22Rv1 (cell line): ENCODE measurements at regions not wholly inside any gene's neighbourhood (a gene's known extent, or its start where the extent isn't known, plus 50 kb on each side); places are given as distances from the start of the nearest gene placed in this dataset.
"Not testable (repeated sequence)": the region's sequence is repeated elsewhere in the genome, so short reads cannot be mapped to it uniquely, and the experiment has no call there.

Experiments used
- H3K27ac ChIP-seq: fragments of 450-650 bp; 2 replicates; pipeline ENCODE4 v1.5.1; 2017
- ZFX ChIP-seq: fragments of 450-650 bp; IDR thresholded peaks from 2 replicates; pipeline ENCODE4 v1.6.1; 2017; ENCODE audit warnings: antibody characterized with exemption, borderline replicate concordance
- TF ChIP-seq, protein P1 (sequence below): fragments of 450-650 bp; IDR thresholded peaks from 2 replicates; pipeline ENCODE4 v1.5.1; 2017; ENCODE audit warnings: mild to moderate bottlenecking

DNA sequence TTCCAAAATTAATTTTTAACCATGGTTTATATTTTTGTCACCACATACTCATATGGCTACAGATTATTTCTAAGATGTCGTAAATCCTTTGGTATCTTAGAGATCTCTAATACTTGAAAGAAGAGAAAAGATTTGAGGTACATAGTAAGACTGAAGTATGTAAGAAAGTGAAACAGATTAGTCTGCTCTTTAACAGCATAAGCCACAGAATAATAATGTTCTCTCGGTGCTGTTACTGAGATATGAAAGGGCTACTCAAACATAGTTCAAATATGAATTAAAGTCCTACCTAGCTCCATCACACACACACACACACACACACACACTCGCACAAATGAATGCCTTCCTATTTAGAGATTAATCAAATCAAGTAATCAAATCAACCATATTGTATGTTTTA is 274.1 kb upstream of the PCDH18 start:
- no peak overlapping the region for H3K27ac ChIP-seq
- TF ChIP-seq ZFX, result no peak
- TF ChIP-seq, protein P1, sequence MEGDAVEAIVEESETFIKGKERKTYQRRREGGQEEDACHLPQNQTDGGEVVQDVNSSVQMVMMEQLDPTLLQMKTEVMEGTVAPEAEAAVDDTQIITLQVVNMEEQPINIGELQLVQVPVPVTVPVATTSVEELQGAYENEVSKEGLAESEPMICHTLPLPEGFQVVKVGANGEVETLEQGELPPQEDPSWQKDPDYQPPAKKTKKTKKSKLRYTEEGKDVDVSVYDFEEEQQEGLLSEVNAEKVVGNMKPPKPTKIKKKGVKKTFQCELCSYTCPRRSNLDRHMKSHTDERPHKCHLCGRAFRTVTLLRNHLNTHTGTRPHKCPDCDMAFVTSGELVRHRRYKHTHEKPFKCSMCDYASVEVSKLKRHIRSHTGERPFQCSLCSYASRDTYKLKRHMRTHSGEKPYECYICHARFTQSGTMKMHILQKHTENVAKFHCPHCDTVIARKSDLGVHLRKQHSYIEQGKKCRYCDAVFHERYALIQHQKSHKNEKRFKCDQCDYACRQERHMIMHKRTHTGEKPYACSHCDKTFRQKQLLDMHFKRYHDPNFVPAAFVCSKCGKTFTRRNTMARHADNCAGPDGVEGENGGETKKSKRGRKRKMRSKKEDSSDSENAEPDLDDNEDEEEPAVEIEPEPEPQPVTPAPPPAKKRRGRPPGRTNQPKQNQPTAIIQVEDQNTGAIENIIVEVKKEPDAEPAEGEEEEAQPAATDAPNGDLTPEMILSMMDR, result no peak

DNA sequence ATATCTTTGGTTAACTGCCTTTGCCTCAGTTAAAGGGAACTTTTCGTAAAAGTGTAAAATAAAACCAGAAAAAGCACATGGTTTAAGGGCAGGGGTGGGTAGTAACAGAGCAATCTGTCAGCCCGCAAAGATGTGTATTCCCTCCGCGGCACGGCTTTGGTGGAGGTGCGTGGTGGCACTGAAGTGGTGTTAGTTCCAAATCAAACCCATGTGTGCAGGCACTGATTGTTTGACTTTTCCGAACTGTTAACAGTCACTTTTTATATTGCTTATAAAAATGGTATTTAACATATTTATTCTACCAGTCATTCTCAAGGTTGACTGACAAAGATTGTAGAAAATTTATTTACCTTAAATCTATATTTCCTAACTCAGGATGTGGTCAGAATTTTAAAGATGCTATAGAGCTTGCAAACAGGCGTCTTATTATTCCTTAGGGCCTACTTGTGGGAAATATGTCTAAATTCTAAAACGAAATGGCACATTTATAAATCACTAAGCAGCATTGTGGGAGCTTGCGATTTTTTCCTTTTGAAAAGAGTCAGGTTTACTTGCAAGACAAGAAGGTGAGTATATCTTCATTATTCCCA is 272.7 kb upstream of the PCDH18 start:
- no peak for TF ChIP-seq ZFX
- TF ChIP-seq, protein P1, result no peak
- no peak overlapping the region for H3K27ac ChIP-seq

DNA sequence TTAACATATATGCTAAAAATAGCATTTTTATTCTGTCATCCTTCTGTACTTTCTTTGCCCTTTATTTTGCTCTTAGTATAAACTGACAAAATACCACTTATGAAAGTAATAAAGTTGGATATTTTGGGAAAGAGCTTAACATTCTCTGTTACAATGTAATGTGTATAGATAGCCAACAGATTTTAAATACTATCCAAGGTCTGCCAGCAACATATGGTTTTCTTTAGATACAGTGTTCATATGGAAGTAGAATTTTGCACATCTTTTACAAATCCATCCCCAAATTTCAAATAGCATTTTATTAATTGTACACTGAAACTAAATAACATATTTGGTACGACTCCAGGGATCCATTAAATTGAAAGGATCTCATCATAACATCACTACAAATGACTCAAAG is 268.6 kb upstream of the PCDH18 start:
- no peak overlapping the region for H3K27ac ChIP-seq
- no peak for TF ChIP-seq ZFX
- TF ChIP-seq, protein P1, result no peak

DNA sequence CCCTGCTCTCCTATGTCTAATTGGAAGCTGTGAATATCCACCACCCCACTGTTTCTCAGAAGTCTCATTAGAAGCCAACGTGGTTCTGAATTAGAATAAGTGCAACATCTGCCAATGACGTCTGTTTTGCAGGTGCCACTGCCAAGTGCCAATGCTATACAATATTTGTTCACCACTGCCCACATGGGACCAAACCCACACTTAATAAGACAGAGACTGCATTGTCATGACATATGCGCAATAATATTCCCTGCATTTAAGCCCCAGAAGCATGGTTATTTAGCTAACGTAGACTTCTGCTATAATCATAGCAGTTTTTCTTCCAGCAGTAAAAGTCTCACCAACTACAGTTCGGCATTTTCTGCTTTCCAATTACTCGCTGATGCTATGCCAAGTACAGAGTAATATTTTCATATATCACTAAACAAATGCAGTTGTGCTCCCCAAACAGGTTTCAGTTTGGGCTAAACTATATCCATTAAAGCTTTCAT is 262.5 kb upstream of the PCDH18 start:
- no peak for TF ChIP-seq ZFX
- TF ChIP-seq, protein P1, result no peak
- H3K27ac ChIP-seq, result no peak overlapping the region

DNA sequence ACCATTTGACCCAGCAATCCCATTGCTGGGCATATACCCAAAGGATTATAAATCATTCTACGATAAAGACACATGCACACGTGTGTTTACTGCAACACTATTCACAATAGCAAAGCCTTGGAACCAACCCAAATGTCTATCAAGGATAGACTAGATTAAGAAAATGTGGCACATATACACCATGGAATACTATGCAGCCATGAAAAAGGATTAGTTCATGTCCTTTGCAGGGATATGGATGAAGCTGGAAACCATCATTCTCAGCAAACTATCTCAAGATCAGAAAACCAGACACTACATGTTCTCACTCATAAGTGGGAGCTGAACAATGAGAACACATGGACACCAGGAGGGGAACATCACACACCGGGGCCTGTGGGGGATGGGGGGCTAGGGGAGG is 257.0 kb upstream of the PCDH18 start:
- H3K27ac ChIP-seq, result not testable (repeated sequence)

DNA sequence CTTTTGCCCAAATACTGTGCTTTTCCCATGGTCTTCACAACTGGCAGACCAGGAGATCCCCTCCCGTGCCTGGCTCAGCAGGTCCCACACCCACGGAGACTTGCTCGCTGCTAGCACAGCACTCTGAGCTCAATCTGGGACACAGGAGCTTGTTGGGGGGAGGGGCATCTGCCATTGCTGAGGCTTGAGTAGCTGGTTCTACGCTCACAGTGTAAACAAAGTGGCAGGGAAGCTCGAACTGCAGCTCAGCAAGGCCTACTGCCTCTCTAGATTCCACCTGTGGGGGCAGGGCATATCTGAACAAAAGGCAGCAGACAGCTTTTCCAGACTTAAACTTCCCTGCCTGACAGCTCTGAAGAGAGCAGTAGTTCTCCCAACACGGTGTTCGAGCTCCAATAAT is 251.6 kb upstream of the PCDH18 start:
- H3K27ac ChIP-seq, result not testable (repeated sequence)

DNA sequence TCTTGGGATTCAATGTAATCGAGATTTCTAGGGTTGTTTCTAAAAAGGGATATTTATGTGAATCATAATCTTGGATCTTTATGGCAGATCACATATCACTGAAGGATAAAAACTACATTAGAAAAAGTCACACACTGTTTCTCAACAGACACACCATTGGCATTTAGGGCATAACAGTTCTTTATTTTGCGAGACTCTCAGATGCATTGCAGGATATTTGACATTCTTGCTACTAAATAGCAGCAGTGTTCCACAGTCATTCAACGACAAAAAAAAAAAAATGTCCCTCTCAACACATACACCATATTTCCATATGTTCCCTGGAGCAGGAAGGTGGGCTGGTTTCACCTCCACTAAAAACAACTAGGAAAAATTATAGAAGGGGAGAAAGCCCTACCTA is 243.4 kb upstream of the PCDH18 start:
- H3K27ac ChIP-seq, result no peak overlapping the region
- TF ChIP-seq, protein P1, result no peak
- TF ChIP-seq ZFX, result no peak

DNA sequence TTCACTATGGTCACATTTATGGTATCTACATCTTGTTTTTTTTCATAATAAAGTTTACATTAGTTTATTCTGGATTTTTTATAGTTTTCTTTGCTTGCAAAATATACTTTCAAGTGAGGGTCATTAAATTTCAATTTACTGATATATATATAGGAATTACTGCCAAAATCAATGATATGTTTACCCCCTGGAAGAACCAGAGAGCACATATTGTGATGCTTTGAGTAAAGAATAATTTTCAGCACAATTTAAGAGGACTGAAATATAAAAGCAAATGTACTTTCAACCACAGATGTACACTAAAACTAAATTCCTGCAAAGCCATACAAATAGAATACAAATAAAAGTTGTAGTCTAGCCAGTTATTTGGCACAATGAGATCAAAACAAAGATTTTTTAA is 242.2 kb upstream of the PCDH18 start:
- H3K27ac ChIP-seq, result no peak overlapping the region
- no peak for TF ChIP-seq ZFX
- TF ChIP-seq, protein P1, result no peak
